ENCODE measurements at regions not wholly inside any gene's neighbourhood (a gene's known extent, or its start where the extent isn't known, plus 50 kb on each side); places are given as distances from the start of the nearest gene placed in this dataset.

- no peak for FAIRE-seq
- DNase-seq (ENCODE audit: low spot score in 2 of 2), result no peak
Observed at GRCh38 chr2:6423944-6424343, 441.8 kb downstream of the CMPK2 start.

- no peak for FAIRE-seq
- DNase-seq (ENCODE audit: low spot score in 2 of 2), result no peak
Observed at GRCh38 chr2:6425032-6425431, 440.7 kb downstream of the CMPK2 start.

GRCh38 chr2:6429210-6429986, 436.3 kb downstream of the CMPK2 start:
- FAIRE-seq (no peak), DNase-seq (ENCODE audit: low spot score in 2 of 2) (no peak)

- no peak for FAIRE-seq
- DNase-seq (ENCODE audit: low spot score in 2 of 2), result no peak
Observed at GRCh38 chr2:6434438-6434837, 431.3 kb downstream of the CMPK2 start.

GRCh38 chr2:6441800-6442199, 423.9 kb downstream of the CMPK2 start:
- FAIRE-seq (no peak), DNase-seq (ENCODE audit: low spot score in 2 of 2) (no peak)

GRCh38 chr2:6442252-6442985, 423.3 kb downstream of the CMPK2 start:
- FAIRE-seq, result no peak
- DNase-seq (ENCODE audit: low spot score in 2 of 2), result no peak

GRCh38 chr2:6443061-6443823, 422.5 kb downstream of the CMPK2 start:
- DNase-seq (ENCODE audit: low spot score in 2 of 2), result no peak
- FAIRE-seq, result no peak

GRCh38 chr2:6444514-6444913, 421.2 kb downstream of the CMPK2 start:
- DNase-seq (ENCODE audit: low spot score in 2 of 2), result no peak
- no peak for FAIRE-seq

- DNase-seq (ENCODE audit: low spot score in 2 of 2) (no peak), FAIRE-seq (no peak)
Observed at GRCh38 chr2:6445156-6445555, 420.6 kb downstream of the CMPK2 start.

GRCh38 chr2:6446938-6447608, 418.6 kb downstream of the CMPK2 start:
- FAIRE-seq, result no peak
- no peak for DNase-seq (ENCODE audit: low spot score in 2 of 2)

GRCh38 chr2:6448893-6449292, 416.8 kb downstream of the CMPK2 start:
- DNase-seq (ENCODE audit: low spot score in 2 of 2), result no peak
- no peak for FAIRE-seq

GRCh38 chr2:6449343-6449742, 416.4 kb downstream of the CMPK2 start:
- FAIRE-seq (no peak), DNase-seq (ENCODE audit: low spot score in 2 of 2) (no peak)

- DNase-seq (ENCODE audit: low spot score in 2 of 2) (no peak), FAIRE-seq (no peak)
Observed at GRCh38 chr2:6452702-6453481, 412.8 kb downstream of the CMPK2 start.

- FAIRE-seq (no peak), DNase-seq (ENCODE audit: low spot score in 2 of 2) (no peak)
Observed at GRCh38 chr2:6454286-6454990, 411.3 kb downstream of the CMPK2 start.

GRCh38 chr2:6459138-6459537, 406.6 kb downstream of the CMPK2 start:
- FAIRE-seq, result no peak
- DNase-seq (ENCODE audit: low spot score in 2 of 2), result no peak

- DNase-seq (ENCODE audit: low spot score in 2 of 2) (no peak), FAIRE-seq (no peak)
Observed at GRCh38 chr2:6470518-6470917, 395.2 kb downstream of the CMPK2 start.

GRCh38 chr2:6471419-6471818, 394.3 kb downstream of the CMPK2 start:
- FAIRE-seq, result no peak
- no peak for DNase-seq (ENCODE audit: low spot score in 2 of 2)

GRCh38 chr2:6474161-6475140, 391.3 kb downstream of the CMPK2 start:
- FAIRE-seq, result no peak

More at GRCh38 chr2:6474161-6475140, 391.3 kb downstream of the CMPK2 start:
- DNase-seq (ENCODE audit: low spot score in 2 of 2), result no peak
